H9 (cell line): ENCODE measurements at regions not wholly inside any gene's neighbourhood (a gene's known extent, or its start where the extent isn't known, plus 50 kb on each side); places are given as distances from the start of the nearest gene placed in this dataset.
"Not testable (repeated sequence)": the region's sequence is repeated elsewhere in the genome, so short reads cannot be mapped to it uniquely, and the experiment has no call there.

ENCODE experiments used
- DNase-seq: peaks from one replicate; pipeline ENCODE4 v3.0.0-alpha.2; 2017
- H2AFZ ChIP-seq: one replicate; pipeline ENCODE4 v1.6.1; 2013; ENCODE audit warnings: mild to moderate bottlenecking, low read length, control low read depth, moderate library complexity
- H2AK5ac ChIP-seq: 2 replicates; pipeline ENCODE4 v1.6.1; 2013; ENCODE audit warnings: low read length, control low read depth, mixed read lengths; ENCODE audit not compliant: insufficient read length
- H2BK120ac ChIP-seq: one replicate; pipeline ENCODE4 v1.6.1; 2013; ENCODE audit warnings: low read depth, mild to moderate bottlenecking, low read length, control low read depth, inconsistent platforms; ENCODE audit not compliant: poor library complexity, severe bottlenecking
- H2BK12ac ChIP-seq: 2 replicates; pipeline ENCODE4 v1.6.1; 2013; ENCODE audit warnings: low read length, control low read depth, mixed read lengths, low read depth; ENCODE audit not compliant: insufficient read length
- H2BK15ac ChIP-seq: 2 replicates; pipeline ENCODE4 v1.6.1; 2013; ENCODE audit warnings: low read depth, low read length, control low read depth
- H2BK20ac ChIP-seq: one replicate; pipeline ENCODE4 v1.6.1; 2013; ENCODE audit warnings: low read depth, mild to moderate bottlenecking, low read length, control low read depth, inconsistent platforms; ENCODE audit not compliant: poor library complexity, severe bottlenecking
- H2BK5ac ChIP-seq: 2 replicates; pipeline ENCODE4 v1.6.1; 2013; ENCODE audit warnings: low read length, control low read depth, mixed read lengths; ENCODE audit not compliant: insufficient read length
- H3K14ac ChIP-seq: 2 replicates; pipeline ENCODE4 v1.6.1; 2013; ENCODE audit warnings: low read length, control low read depth; ENCODE audit not compliant: insufficient read depth
- H3K18ac ChIP-seq: 2 replicates; pipeline ENCODE4 v1.6.1; 2013; ENCODE audit warnings: low read depth, mild to moderate bottlenecking, mixed read lengths, low read length, control low read depth; ENCODE audit not compliant: insufficient read length
- H3K23ac ChIP-seq: 2 replicates; pipeline ENCODE4 v1.6.1; 2013; ENCODE audit warnings: low read length, control low read depth, mixed read lengths, low read depth; ENCODE audit not compliant: insufficient read length
- H3K23me2 ChIP-seq: 2 replicates; pipeline ENCODE4 v1.6.1; 2013; ENCODE audit warnings: low read depth, mild to moderate bottlenecking, mixed read lengths, low read length, control low read depth; ENCODE audit not compliant: insufficient read length, poor library complexity, severe bottlenecking
- H3K27ac ChIP-seq: 2 replicates; pipeline ENCODE4 v1.5.1; 2013; ENCODE audit warnings: low read length, control low read depth, mixed read lengths, low read depth; ENCODE audit not compliant: insufficient read length
- H3K27me3 ChIP-seq: 2 replicates; pipeline ENCODE4 v1.6.1; 2013; ENCODE audit warnings: low read length, control low read depth, inconsistent platforms; ENCODE audit not compliant: insufficient read depth
- H3K4ac ChIP-seq: 2 replicates; pipeline ENCODE4 v1.6.1; 2013; ENCODE audit warnings: low read depth, mild to moderate bottlenecking, control low read depth, inconsistent platforms, low read length, moderate library complexity
- H3K4me1 ChIP-seq: 2 replicates; pipeline ENCODE4 v1.6.1; 2013; ENCODE audit warnings: low read length, control low read depth, inconsistent platforms; ENCODE audit not compliant: insufficient read depth
- H3K4me2 ChIP-seq: 2 replicates; pipeline ENCODE4 v1.6.1; 2013; ENCODE audit warnings: low read length, control low read depth, mixed read lengths; ENCODE audit not compliant: insufficient read length, insufficient read depth
- H3K56ac ChIP-seq: 2 replicates; pipeline ENCODE4 v1.6.1; 2013; ENCODE audit warnings: low read depth, mild to moderate bottlenecking, mixed read lengths, low read length, control low read depth; ENCODE audit not compliant: insufficient read length
- H3K79me1 ChIP-seq: 2 replicates; pipeline ENCODE4 v1.6.1; 2013; ENCODE audit warnings: low read depth, mild to moderate bottlenecking, moderate library complexity, low read length, control low read depth, inconsistent platforms; ENCODE audit not compliant: insufficient read depth, poor library complexity, severe bottlenecking
- H3K79me2 ChIP-seq: 2 replicates; pipeline ENCODE4 v1.6.1; 2013; ENCODE audit warnings: low read length, control low read depth, inconsistent platforms; ENCODE audit not compliant: insufficient read depth
- H3K9ac ChIP-seq: 2 replicates; pipeline ENCODE4 v1.6.1; 2013; ENCODE audit warnings: low read length, control low read depth, mixed read lengths; ENCODE audit not compliant: insufficient read length; ENCODE audit errors: extremely low read depth
- H3K9me3 ChIP-seq: one replicate; pipeline ENCODE4 v1.6.1; 2013; ENCODE audit warnings: low read depth, low read length, inconsistent platforms; ENCODE audit not compliant: control insufficient read depth
- H3T11ph ChIP-seq: one replicate; pipeline ENCODE4 v1.6.1; 2013; ENCODE audit warnings: mild to moderate bottlenecking, low read length, control low read depth, inconsistent platforms
- H4K20me1 ChIP-seq: one replicate; pipeline ENCODE4 v1.6.1; 2013; ENCODE audit not compliant: control insufficient read depth, insufficient read length, insufficient read depth
- H4K5ac ChIP-seq: 2 replicates; pipeline ENCODE4 v1.6.1; 2013; ENCODE audit warnings: low read depth, mild to moderate bottlenecking, mixed read lengths, low read length, control low read depth; ENCODE audit not compliant: insufficient read length
- H4K8ac ChIP-seq: replicated peaks from 2 replicates; pipeline ENCODE4 v1.6.1; 2013; ENCODE audit warnings: low read length, control low read depth, mixed read lengths, low read depth; ENCODE audit not compliant: insufficient read length
- H4K91ac ChIP-seq: 2 replicates; pipeline ENCODE4 v1.6.1; 2013; ENCODE audit warnings: low read depth, mild to moderate bottlenecking, moderate library complexity, mixed read lengths, low read length, control low read depth; ENCODE audit not compliant: insufficient read length
- H3K27ac Mint-ChIP-seq, 3 experiments: 2 replicates in 2 of 3; 3 replicates in 1 of 3; pipeline ENCODE4 v1.8.0; 2020 to 2021; ENCODE audit warnings: mixed read lengths in 3 of 3, mild to moderate bottlenecking in 1 of 3, moderate library complexity in 1 of 3
- H3K27me3 Mint-ChIP-seq: 2 replicates; pipeline ENCODE4 v1.8.0; 2021; ENCODE audit warnings: low read depth, mild to moderate bottlenecking, moderate library complexity, mixed read lengths
- H3K36me3 Mint-ChIP-seq, 3 experiments: 2 replicates in 2 of 3; 3 replicates in 1 of 3; pipeline ENCODE4 v1.8.0; 2020 to 2021; ENCODE audit warnings: low read depth in 3 of 3, mixed read lengths in 3 of 3; ENCODE audit not compliant: insufficient read depth in 1 of 3
- H3K4me1 Mint-ChIP-seq, 2 experiments: 2 replicates each; pipeline ENCODE4 v1.8.0; 2020; ENCODE audit warnings: mixed read lengths in 2 of 2
- H3K4me3 Mint-ChIP-seq, 2 experiments: 2 replicates in 1 of 2; 3 replicates in 1 of 2; pipeline ENCODE4 v1.8.0; 2020 to 2021; ENCODE audit warnings: mild to moderate bottlenecking in 2 of 2, mixed read lengths in 2 of 2, moderate library complexity in 1 of 2
- H3K9me3 Mint-ChIP-seq, 2 experiments: 2 replicates in 1 of 2; 3 replicates in 1 of 2; pipeline ENCODE4 v1.8.0; 2020; ENCODE audit warnings: mild to moderate bottlenecking in 2 of 2, mixed read lengths in 2 of 2, moderate library complexity in 1 of 2
- WGBS: extraction: QIAGEN DNeasy Blood & Tissue Kit; methylation state at CpG from one replicate; pipeline ENCODE4 v1.1.7; 2013; ENCODE audit warnings: missing lambda C conversion rate, low lambda C conversion rate, mixed read lengths; ENCODE audit not compliant: insufficient read length; ENCODE audit errors: extremely low coverage; 5-methylcytosine and 5-hydroxymethylcytosine counted together
- TF ChIP-seq, protein P1 (sequence below): fragments of 200-600 bp; sonication (generic); conservative IDR thresholded peaks from 3 replicates; pipeline ENCODE4 v1.8.0; 2021; ENCODE audit warnings: antibody characterized with exemption, mild to moderate bottlenecking

DNA sequence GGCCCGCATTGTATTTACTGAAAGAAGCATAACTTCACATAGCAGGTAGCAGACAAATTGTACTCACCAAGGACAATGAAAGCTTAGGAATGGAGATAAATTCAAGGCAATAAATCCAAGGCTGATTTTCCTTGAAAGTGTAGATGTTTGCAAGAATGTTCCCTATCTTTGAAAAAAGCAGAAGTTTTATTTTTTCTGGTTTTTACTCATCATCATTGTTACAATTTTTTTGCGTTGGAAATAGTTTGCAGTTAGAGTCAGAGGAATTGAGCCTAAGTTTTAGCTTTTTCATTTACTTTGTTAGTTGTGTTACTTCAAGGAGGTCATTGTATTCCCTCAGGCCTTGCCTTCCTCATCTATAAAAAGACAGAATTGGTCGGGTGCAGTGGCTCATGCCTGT lies 213.9 kb upstream of the TBL1XR1 start:
- Histone ChIP-seq H3K79me2 (no peaks in the 10 kb centered on the region), H3K56ac (no peak overlapping the region), H3K14ac (no peak overlapping the region), H2AK5ac (no peak overlapping the region), H3K9me3 (no peaks in the 10 kb centered on the region), H3K18ac (no peak overlapping the region), H3K79me1 (no peaks in the 10 kb centered on the region), H3K27ac (no peak overlapping the region), H3K23ac (no peak overlapping the region), H3T11ph (no peak overlapping the region), H4K8ac (no peak overlapping the region), H2BK5ac (no peak overlapping the region), H3K4ac (no peak overlapping the region), H2BK20ac (no peak overlapping the region), H4K5ac (no peak overlapping the region), H4K20me1 (no peaks in the 10 kb centered on the region), H3K4me1 (no peaks in the 10 kb centered on the region), H2BK120ac (no peak overlapping the region), H3K9ac (no peak overlapping the region), H2BK15ac (no peak overlapping the region), H2BK12ac (no peak overlapping the region), H3K27me3 (no peaks in the 10 kb centered on the region), H3K23me2 (no peaks in the 10 kb centered on the region), H2AFZ (no peak overlapping the region), H4K91ac (no peak overlapping the region), H3K4me2 (no peak overlapping the region)
- TF ChIP-seq, protein P1, sequence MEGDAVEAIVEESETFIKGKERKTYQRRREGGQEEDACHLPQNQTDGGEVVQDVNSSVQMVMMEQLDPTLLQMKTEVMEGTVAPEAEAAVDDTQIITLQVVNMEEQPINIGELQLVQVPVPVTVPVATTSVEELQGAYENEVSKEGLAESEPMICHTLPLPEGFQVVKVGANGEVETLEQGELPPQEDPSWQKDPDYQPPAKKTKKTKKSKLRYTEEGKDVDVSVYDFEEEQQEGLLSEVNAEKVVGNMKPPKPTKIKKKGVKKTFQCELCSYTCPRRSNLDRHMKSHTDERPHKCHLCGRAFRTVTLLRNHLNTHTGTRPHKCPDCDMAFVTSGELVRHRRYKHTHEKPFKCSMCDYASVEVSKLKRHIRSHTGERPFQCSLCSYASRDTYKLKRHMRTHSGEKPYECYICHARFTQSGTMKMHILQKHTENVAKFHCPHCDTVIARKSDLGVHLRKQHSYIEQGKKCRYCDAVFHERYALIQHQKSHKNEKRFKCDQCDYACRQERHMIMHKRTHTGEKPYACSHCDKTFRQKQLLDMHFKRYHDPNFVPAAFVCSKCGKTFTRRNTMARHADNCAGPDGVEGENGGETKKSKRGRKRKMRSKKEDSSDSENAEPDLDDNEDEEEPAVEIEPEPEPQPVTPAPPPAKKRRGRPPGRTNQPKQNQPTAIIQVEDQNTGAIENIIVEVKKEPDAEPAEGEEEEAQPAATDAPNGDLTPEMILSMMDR, result no peak
- no CpG with 5 or more reads among the region's 3 CpGs for WGBS
- Mint-ChIP-seq H3K27ac (no peak overlapping the region), H3K9me3 (peaks cover 7 to 9% of the 10 kb centered on the region in 2 experiments; a peak in 4 of 5 replicates), H3K27me3 (no peaks in the 10 kb centered on the region), H3K4me3 (no peak overlapping the region), H3K4me1 (peaks cover 7 to 12% of the 10 kb centered on the region in 2 experiments; a peak in 3 of 4 replicates), H3K36me3 (peaks cover 2 to 8% (median 5%) of the 10 kb centered on the region in 3 experiments)
- no peak for DNase-seq

DNA sequence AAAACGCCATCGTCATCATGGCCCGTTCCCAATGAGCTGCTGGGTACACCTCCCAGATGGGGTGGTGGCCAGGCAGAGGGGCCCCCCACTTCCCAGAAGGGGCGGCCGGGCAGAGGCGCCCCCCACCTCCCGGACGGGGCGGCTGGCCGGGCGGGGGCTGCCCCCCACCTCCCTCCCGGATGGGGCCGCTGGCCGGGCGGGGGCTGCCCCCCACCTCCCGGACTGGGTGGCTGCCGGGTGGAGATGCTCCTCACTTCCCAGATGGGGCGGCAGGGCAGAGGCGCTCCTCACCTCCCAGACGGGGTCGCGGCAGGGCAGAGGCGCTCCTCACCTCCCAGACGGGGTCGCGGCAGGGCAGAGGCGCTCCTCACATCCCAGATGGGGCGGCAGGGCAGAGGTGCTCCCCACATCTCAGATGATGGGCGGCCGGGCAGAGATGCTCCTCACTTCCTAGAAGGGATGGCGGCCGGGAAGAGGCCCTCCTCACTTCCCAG lies 215.4 kb upstream of the TBL1XR1 start:
- H2BK15ac ChIP-seq, result not testable (repeated sequence)

More for the DNA sequence above, 215.4 kb upstream of the TBL1XR1 start:
- H4K8ac ChIP-seq, H3T11ph ChIP-seq, H3K4me1 ChIP-seq, H4K91ac ChIP-seq, H3K9ac ChIP-seq, H3K79me1 ChIP-seq, H2BK120ac ChIP-seq, H3K27ac ChIP-seq, H3K9me3 Mint-ChIP-seq, H3K18ac ChIP-seq, H3K23me2 ChIP-seq, H2AK5ac ChIP-seq, H3K4me3 Mint-ChIP-seq, H4K20me1 ChIP-seq, H3K79me2 ChIP-seq, H4K5ac ChIP-seq, H3K27ac Mint-ChIP-seq, H2AFZ ChIP-seq, H3K9me3 ChIP-seq, H3K27me3 Mint-ChIP-seq, H3K4me1 Mint-ChIP-seq, H3K23ac ChIP-seq, H2BK12ac ChIP-seq, DNase-seq, H2BK20ac ChIP-seq, H3K4me2 ChIP-seq, H3K4ac ChIP-seq, H3K27me3 ChIP-seq, H3K36me3 Mint-ChIP-seq, H3K56ac ChIP-seq, H2BK5ac ChIP-seq, H3K14ac ChIP-seq: not testable (repeated sequence)
- WGBS, result 100% methylated on average over 1 of the region's 32 CpGs
